Osteoblast (primary cell): ENCODE measurements at regions not wholly inside any gene's neighbourhood (a gene's known extent, or its start where the extent isn't known, plus 50 kb on each side); places are given as distances from the start of the nearest gene placed in this dataset.

Source experiments
- DNase-seq: peaks from one replicate; pipeline ENCODE4 v3.0.0; 2011; ENCODE audit warnings: low spot score, mixed read lengths; ENCODE audit not compliant: insufficient read length; ENCODE audit errors: missing footprints
- H2AFZ ChIP-seq: 2 replicates; pipeline ENCODE4 v1.6.0; 2011; ENCODE audit warnings: mild to moderate bottlenecking, low read length
- H3K27ac ChIP-seq: 2 replicates; pipeline ENCODE4 v1.5.1; 2011; ENCODE audit warnings: mild to moderate bottlenecking, low read depth, low read length, moderate library complexity
- H3K27me3 ChIP-seq: 2 replicates; pipeline ENCODE4 v1.6.0; 2012; ENCODE audit warnings: mild to moderate bottlenecking, control low read depth, inconsistent platforms, low read length, moderate library complexity; ENCODE audit not compliant: insufficient read depth
- H3K36me3 ChIP-seq: 2 replicates; pipeline ENCODE4 v1.5.1; 2011; ENCODE audit warnings: mild to moderate bottlenecking, low read length, control low read depth, moderate library complexity; ENCODE audit not compliant: insufficient read depth
- H3K4me1 ChIP-seq: 2 replicates; pipeline ENCODE4 v1.5.1; 2011; ENCODE audit warnings: mild to moderate bottlenecking, low read length, control low read depth, moderate library complexity; ENCODE audit not compliant: insufficient read depth
- H3K4me2 ChIP-seq: 2 replicates; pipeline ENCODE4 v1.6.0; 2011; ENCODE audit warnings: mild to moderate bottlenecking, low read length; ENCODE audit not compliant: insufficient read depth
- H3K4me3 ChIP-seq: fragments of 200-600 bp; sonication (generic); 3 replicates; pipeline ENCODE4 v1.5.1; 2012; ENCODE audit warnings: mild to moderate bottlenecking, low read length, inconsistent platforms; ENCODE audit not compliant: insufficient read depth
- H3K79me2 ChIP-seq: 2 replicates; pipeline ENCODE4 v1.6.0; 2012; ENCODE audit warnings: mild to moderate bottlenecking, low read length, control low read depth, inconsistent platforms; ENCODE audit not compliant: insufficient read depth
- H3K9me3 ChIP-seq: 2 replicates; pipeline ENCODE4 v1.5.1; 2011; ENCODE audit warnings: low read depth, low read length, control low read depth
- H4K20me1 ChIP-seq: 2 replicates; pipeline ENCODE4 v1.6.0; 2012; ENCODE audit warnings: mild to moderate bottlenecking, low read length, control low read depth; ENCODE audit not compliant: insufficient read depth
- TF ChIP-seq, protein P1 (sequence below): IDR thresholded peaks from 2 replicates; pipeline ENCODE4 v1.5.1; 2011; ENCODE audit warnings: mild to moderate bottlenecking, low read depth, low read length, moderate library complexity; ENCODE audit errors: extremely low read depth

DNA sequence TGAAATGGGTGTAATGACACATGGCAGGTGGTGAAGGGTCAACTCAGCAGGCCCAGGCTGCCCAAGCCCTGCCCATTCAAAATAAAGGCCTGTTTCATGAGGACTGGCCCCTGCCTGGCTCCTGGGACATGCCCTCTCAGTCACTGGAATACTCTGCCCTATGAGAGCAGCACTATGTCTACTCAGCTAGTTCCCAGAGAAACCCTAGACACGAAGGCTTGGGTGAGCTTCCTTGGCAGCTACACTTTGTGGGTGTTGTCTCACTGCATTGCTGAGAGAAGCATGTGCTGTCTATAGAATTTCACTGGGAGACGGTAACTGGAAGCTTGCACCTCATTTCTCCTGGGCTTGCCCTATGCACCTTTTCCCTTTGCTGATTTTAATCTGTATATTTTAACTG lies 752.8 kb downstream of the LIG4 start:
- H3K4me1 ChIP-seq: peaks cover 49% of the 10 kb centered on the region
- TF ChIP-seq, protein P1, sequence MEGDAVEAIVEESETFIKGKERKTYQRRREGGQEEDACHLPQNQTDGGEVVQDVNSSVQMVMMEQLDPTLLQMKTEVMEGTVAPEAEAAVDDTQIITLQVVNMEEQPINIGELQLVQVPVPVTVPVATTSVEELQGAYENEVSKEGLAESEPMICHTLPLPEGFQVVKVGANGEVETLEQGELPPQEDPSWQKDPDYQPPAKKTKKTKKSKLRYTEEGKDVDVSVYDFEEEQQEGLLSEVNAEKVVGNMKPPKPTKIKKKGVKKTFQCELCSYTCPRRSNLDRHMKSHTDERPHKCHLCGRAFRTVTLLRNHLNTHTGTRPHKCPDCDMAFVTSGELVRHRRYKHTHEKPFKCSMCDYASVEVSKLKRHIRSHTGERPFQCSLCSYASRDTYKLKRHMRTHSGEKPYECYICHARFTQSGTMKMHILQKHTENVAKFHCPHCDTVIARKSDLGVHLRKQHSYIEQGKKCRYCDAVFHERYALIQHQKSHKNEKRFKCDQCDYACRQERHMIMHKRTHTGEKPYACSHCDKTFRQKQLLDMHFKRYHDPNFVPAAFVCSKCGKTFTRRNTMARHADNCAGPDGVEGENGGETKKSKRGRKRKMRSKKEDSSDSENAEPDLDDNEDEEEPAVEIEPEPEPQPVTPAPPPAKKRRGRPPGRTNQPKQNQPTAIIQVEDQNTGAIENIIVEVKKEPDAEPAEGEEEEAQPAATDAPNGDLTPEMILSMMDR: no peak
- peaks cover 10% of the 10 kb centered on the region for H3K79me2 ChIP-seq
- peak overlapping the region; percentile 60 for H3K27ac ChIP-seq
- no peak overlapping the region for H3K4me3 ChIP-seq
- H2AFZ ChIP-seq: no peak overlapping the region
- H3K27me3 ChIP-seq: no peaks in the 10 kb centered on the region
- H3K9me3 ChIP-seq: no peaks in the 10 kb centered on the region
- no peaks in the 10 kb centered on the region for H4K20me1 ChIP-seq
- H3K36me3 ChIP-seq: no peaks in the 10 kb centered on the region
- no peak for DNase-seq
- no peak overlapping the region for H3K4me2 ChIP-seq

DNA sequence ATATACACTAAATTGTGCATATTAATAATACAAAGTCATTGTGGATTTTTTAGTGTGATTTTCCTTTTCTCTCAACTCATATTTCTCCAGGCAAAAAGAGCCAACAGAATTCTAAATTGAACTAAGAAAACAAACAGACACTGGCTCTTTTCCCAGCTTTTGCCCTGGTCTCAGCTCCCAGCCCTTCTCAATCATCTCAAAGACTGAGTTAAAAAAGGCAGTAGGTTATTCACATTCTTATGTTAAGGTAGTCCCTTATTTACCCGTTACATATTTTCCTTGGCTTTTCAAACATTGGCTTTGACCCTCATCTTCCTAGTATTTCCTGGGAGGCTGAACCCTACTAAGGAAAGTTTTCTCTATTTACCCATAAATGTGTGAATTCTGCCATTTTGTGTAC lies 753.6 kb downstream of the LIG4 start:
- DNase-seq: peak; percentile 84
- Histone ChIP-seq H3K9me3 (no peaks in the 10 kb centered on the region), H3K4me2 (peak overlapping the region; percentile 41), H4K20me1 (no peaks in the 10 kb centered on the region), H3K79me2 (peaks cover 11% of the 10 kb centered on the region), H3K4me1 (peaks cover 48% of the 10 kb centered on the region), H2AFZ (no peak overlapping the region), H3K27me3 (no peaks in the 10 kb centered on the region), H3K27ac (peak overlapping the region; percentile 60), H3K36me3 (no peaks in the 10 kb centered on the region), H3K4me3 (no peak overlapping the region)
- TF ChIP-seq, protein P1: no peak

DNA sequence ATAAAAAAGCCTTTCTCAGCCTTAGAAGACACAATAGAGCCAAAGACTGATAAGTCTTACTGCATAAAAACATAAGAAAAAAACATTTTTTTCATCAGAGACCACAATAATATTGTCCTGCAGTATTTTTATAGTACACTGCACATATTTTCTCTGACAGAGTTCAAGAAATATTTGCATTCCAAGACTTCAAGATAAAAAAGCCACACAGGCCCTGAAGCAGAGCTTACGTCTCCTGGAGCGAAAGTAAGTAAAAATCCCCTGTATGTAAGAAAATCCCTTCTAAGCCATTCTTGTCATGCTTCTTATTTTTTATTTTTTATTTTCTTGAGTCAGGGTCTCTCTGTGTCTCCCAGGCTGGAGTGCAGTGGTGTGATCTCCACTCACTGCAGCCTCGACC lies 755.9 kb downstream of the LIG4 start:
- H4K20me1 ChIP-seq: no peaks in the 10 kb centered on the region
- peak overlapping the region; percentile 82 for H3K27ac ChIP-seq
- H3K9me3 ChIP-seq: no peaks in the 10 kb centered on the region
- H3K4me2 ChIP-seq: peak overlapping the region; percentile 7
- DNase-seq: peak; percentile 70
- TF ChIP-seq, protein P1: no peak
- H3K4me1 ChIP-seq: peaks cover 35% of the 10 kb centered on the region
- H2AFZ ChIP-seq: no peak overlapping the region
- no peaks in the 10 kb centered on the region for H3K36me3 ChIP-seq
- no peaks in the 10 kb centered on the region for H3K27me3 ChIP-seq
- peaks cover 11% of the 10 kb centered on the region for H3K79me2 ChIP-seq
- H3K4me3 ChIP-seq: no peak overlapping the region

DNA sequence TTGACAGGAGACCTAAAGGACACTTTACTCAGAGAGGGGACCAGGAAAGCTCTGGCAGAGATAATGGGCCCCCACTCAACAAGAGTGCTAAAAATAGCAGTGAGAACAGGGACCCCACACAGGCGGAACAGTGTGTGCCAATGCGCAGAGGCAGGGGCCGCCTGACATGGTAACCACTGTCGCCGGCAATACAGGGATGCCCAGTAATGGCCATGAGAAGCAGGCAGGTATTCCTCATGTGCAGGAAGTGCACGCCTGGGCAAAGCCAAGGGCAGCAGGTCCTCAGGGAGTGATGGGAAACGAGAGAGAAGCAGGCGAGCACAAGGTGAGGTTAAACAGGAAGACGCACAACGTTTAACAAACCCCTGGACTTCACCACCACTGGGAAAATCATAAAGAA lies 757.1 kb downstream of the LIG4 start:
- Histone ChIP-seq H3K36me3 (no peaks in the 10 kb centered on the region), H3K27ac (peak overlapping the region; percentile 82), H3K9me3 (peaks cover 2% of the 10 kb centered on the region), H3K4me1 (peaks cover 35% of the 10 kb centered on the region), H4K20me1 (no peaks in the 10 kb centered on the region), H3K4me2 (no peak overlapping the region), H3K27me3 (no peaks in the 10 kb centered on the region), H3K4me3 (no peak overlapping the region), H2AFZ (no peak overlapping the region), H3K79me2 (peaks cover 11% of the 10 kb centered on the region)
- no peak for DNase-seq
- TF ChIP-seq, protein P1: no peak
